Astrocyte (in vitro differentiated cells and primary cell): ENCODE measurements at regions not wholly inside any gene's neighbourhood (a gene's known extent, or its start where the extent isn't known, plus 50 kb on each side); places are given as distances from the start of the nearest gene placed in this dataset.
A peak's percentile ranks its signal among the peaks of the same experiment; 100 is the strongest.

Source experiments
- DNase-seq: peaks from one replicate; pipeline ENCODE4 v3.0.0-alpha.2; 2010; ENCODE audit warnings: low read depth
- FAIRE-seq: peaks from 2 replicates; lab custom pipeline; 2011; peaks lifted over from hg19 to GRCh38; lab: Jason Lieb, UNC
- H2AFZ ChIP-seq: 2 replicates; pipeline ENCODE4 v1.6.0; 2012; ENCODE audit warnings: low read depth, low read length, inconsistent platforms
- H3K27ac ChIP-seq: 2 replicates; pipeline ENCODE4 v1.5.1; 2011; ENCODE audit warnings: low read depth, low read length, inconsistent platforms
- H3K27me3 ChIP-seq: 2 replicates; pipeline ENCODE4 v1.6.0; 2011; ENCODE audit warnings: low read length, inconsistent platforms; ENCODE audit not compliant: insufficient read depth
- H3K36me3 ChIP-seq: 2 replicates; pipeline ENCODE4 v1.5.1; 2011; ENCODE audit warnings: low read length, inconsistent platforms; ENCODE audit not compliant: insufficient read depth
- H3K4me1 ChIP-seq: 2 replicates; pipeline ENCODE4 v1.5.1; 2011; ENCODE audit warnings: low read length, inconsistent platforms; ENCODE audit not compliant: insufficient read depth
- H3K4me2 ChIP-seq: 2 replicates; pipeline ENCODE4 v1.6.0; 2012; ENCODE audit warnings: low read length, inconsistent platforms
- H3K4me3 ChIP-seq: 2 replicates; pipeline ENCODE4 v1.5.1; 2011; ENCODE audit warnings: low read depth, mild to moderate bottlenecking, low read length, inconsistent platforms; ENCODE audit not compliant: insufficient read depth
- H3K79me2 ChIP-seq: 2 replicates; pipeline ENCODE4 v1.6.0; 2012; ENCODE audit warnings: mild to moderate bottlenecking, low read length, inconsistent platforms; ENCODE audit not compliant: insufficient read depth
- H3K9ac ChIP-seq: 2 replicates; pipeline ENCODE4 v1.6.0; 2012; ENCODE audit warnings: mild to moderate bottlenecking, low read length, inconsistent platforms
- H3K9me3 ChIP-seq: 2 replicates; pipeline ENCODE4 v1.5.1; 2012; ENCODE audit warnings: low read depth, mild to moderate bottlenecking, low read length, inconsistent platforms; ENCODE audit not compliant: insufficient read depth
- H4K20me1 ChIP-seq: 2 replicates; pipeline ENCODE4 v1.6.0; 2012; ENCODE audit warnings: low read length, inconsistent platforms; ENCODE audit not compliant: insufficient read depth
- H3K27ac Mint-ChIP-seq: one replicate; pipeline ENCODE4 v1.8.0; 2021; ENCODE audit warnings: mild to moderate bottlenecking, mixed read lengths; ENCODE audit not compliant: unreplicated experiment
- H3K27me3 Mint-ChIP-seq: one replicate; pipeline ENCODE4 v1.8.0; 2021; ENCODE audit warnings: low read depth, mixed read lengths; ENCODE audit not compliant: unreplicated experiment
- H3K36me3 Mint-ChIP-seq: one replicate; pipeline ENCODE4 v1.8.0; 2021; ENCODE audit warnings: low read depth, mixed read lengths; ENCODE audit not compliant: unreplicated experiment
- H3K4me1 Mint-ChIP-seq: one replicate; pipeline ENCODE4 v1.8.0; 2021; ENCODE audit warnings: low read depth, mixed read lengths; ENCODE audit not compliant: unreplicated experiment
- H3K4me3 Mint-ChIP-seq: one replicate; pipeline ENCODE4 v1.8.0; 2021; ENCODE audit warnings: mild to moderate bottlenecking, moderate library complexity, mixed read lengths; ENCODE audit not compliant: unreplicated experiment
- H3K9me3 Mint-ChIP-seq: one replicate; pipeline ENCODE4 v1.8.0; 2021; ENCODE audit warnings: mild to moderate bottlenecking, mixed read lengths; ENCODE audit not compliant: unreplicated experiment
- EZH2 ChIP-seq: IDR thresholded peaks from 2 replicates; pipeline ENCODE4 v1.6.1; 2012; ENCODE audit warnings: mild to moderate bottlenecking, low read length, inconsistent platforms; ENCODE audit not compliant: insufficient read depth
- TF ChIP-seq, protein P1 (sequence below): IDR thresholded peaks from 2 replicates; pipeline ENCODE4 v1.5.1; 2011; ENCODE audit warnings: low read depth, mild to moderate bottlenecking, inconsistent platforms, low read length, moderate library complexity; ENCODE audit not compliant: insufficient read depth

GRCh38 chr3:76724075-76724474 is 315.8 kb upstream of the ROBO2 start:
- FAIRE-seq (no peak), DNase-seq (no peak)
- H3K27ac Mint-ChIP-seq: no peak overlapping the region
- H2AFZ ChIP-seq: no peak overlapping the region
- no peak overlapping the region for H3K9ac ChIP-seq
- H3K79me2 ChIP-seq: no peaks in the 10 kb centered on the region
- H3K36me3 ChIP-seq: no peaks in the 10 kb centered on the region
- no peaks in the 10 kb centered on the region for H4K20me1 ChIP-seq
- TF ChIP-seq, protein P1, sequence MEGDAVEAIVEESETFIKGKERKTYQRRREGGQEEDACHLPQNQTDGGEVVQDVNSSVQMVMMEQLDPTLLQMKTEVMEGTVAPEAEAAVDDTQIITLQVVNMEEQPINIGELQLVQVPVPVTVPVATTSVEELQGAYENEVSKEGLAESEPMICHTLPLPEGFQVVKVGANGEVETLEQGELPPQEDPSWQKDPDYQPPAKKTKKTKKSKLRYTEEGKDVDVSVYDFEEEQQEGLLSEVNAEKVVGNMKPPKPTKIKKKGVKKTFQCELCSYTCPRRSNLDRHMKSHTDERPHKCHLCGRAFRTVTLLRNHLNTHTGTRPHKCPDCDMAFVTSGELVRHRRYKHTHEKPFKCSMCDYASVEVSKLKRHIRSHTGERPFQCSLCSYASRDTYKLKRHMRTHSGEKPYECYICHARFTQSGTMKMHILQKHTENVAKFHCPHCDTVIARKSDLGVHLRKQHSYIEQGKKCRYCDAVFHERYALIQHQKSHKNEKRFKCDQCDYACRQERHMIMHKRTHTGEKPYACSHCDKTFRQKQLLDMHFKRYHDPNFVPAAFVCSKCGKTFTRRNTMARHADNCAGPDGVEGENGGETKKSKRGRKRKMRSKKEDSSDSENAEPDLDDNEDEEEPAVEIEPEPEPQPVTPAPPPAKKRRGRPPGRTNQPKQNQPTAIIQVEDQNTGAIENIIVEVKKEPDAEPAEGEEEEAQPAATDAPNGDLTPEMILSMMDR: peak; percentile 4
- no peak for TF ChIP-seq EZH2
- no peaks in the 10 kb centered on the region for H3K27me3 ChIP-seq
- H3K27me3 Mint-ChIP-seq: no peaks in the 10 kb centered on the region
- H3K9me3 Mint-ChIP-seq: no peaks in the 10 kb centered on the region
- H3K4me1 Mint-ChIP-seq: no peaks in the 10 kb centered on the region
- H3K4me2 ChIP-seq: no peak overlapping the region
- H3K4me3 ChIP-seq: no peak overlapping the region
- H3K27ac ChIP-seq: no peak overlapping the region
- H3K4me1 ChIP-seq: no peaks in the 10 kb centered on the region
- H3K4me3 Mint-ChIP-seq: no peak overlapping the region
- no peaks in the 10 kb centered on the region for H3K36me3 Mint-ChIP-seq
- H3K9me3 ChIP-seq: no peaks in the 10 kb centered on the region

GRCh38 chr3:76724706-76725105 is 315.2 kb upstream of the ROBO2 start:
- H3K4me3 ChIP-seq: no peak overlapping the region
- H3K4me2 ChIP-seq: no peak overlapping the region
- no peaks in the 10 kb centered on the region for H3K36me3 ChIP-seq
- H3K27ac Mint-ChIP-seq: no peak overlapping the region
- DNase-seq (no peak), FAIRE-seq (no peak)
- H3K27me3 ChIP-seq: no peaks in the 10 kb centered on the region
- no peak overlapping the region for H2AFZ ChIP-seq
- no peaks in the 10 kb centered on the region for H3K9me3 Mint-ChIP-seq
- no peaks in the 10 kb centered on the region for H4K20me1 ChIP-seq
- no peaks in the 10 kb centered on the region for H3K36me3 Mint-ChIP-seq
- H3K79me2 ChIP-seq: no peaks in the 10 kb centered on the region
- H3K27ac ChIP-seq: no peak overlapping the region
- no peaks in the 10 kb centered on the region for H3K4me1 Mint-ChIP-seq
- H3K9ac ChIP-seq: no peak overlapping the region
- no peaks in the 10 kb centered on the region for H3K27me3 Mint-ChIP-seq
- TF ChIP-seq, protein P1: no peak
- TF ChIP-seq EZH2: no peak
- H3K4me1 ChIP-seq: no peaks in the 10 kb centered on the region
- H3K4me3 Mint-ChIP-seq: no peak overlapping the region
- no peaks in the 10 kb centered on the region for H3K9me3 ChIP-seq

DNA sequence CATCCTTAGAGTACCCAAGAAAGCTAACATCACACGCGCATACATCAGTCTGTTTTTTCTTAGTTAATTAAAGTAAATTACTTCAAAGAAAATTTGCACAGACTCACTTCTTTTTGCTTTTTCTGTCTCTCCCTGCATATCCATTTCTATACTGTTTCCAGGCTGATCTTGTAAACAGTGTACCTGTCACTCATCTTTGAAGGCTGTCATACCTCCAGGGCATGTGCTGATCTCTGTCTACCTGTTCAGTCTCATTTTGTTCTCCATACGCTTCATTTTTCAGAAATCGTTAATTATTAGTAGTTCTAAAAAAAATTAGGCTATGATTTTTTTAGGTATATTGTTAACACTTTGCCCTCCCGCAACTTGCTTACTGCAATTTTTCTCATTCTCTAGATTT is 313.9 kb upstream of the ROBO2 start:
- Mint-ChIP-seq H3K4me3 (no peak overlapping the region), H3K27me3 (no peaks in the 10 kb centered on the region), H3K4me1 (no peaks in the 10 kb centered on the region), H3K9me3 (no peaks in the 10 kb centered on the region), H3K27ac (no peak overlapping the region), H3K36me3 (no peaks in the 10 kb centered on the region)
- H2AFZ ChIP-seq: no peak overlapping the region
- H3K79me2 ChIP-seq: no peaks in the 10 kb centered on the region
- no peak overlapping the region for H3K4me2 ChIP-seq
- no peak overlapping the region for H3K9ac ChIP-seq
- no peaks in the 10 kb centered on the region for H3K9me3 ChIP-seq
- DNase-seq: no peak
- FAIRE-seq: no peak
- no peak overlapping the region for H3K4me3 ChIP-seq
- H4K20me1 ChIP-seq: no peaks in the 10 kb centered on the region
- H3K4me1 ChIP-seq: no peaks in the 10 kb centered on the region
- no peak for TF ChIP-seq EZH2
- TF ChIP-seq, protein P1: no peak
- no peaks in the 10 kb centered on the region for H3K36me3 ChIP-seq
- no peaks in the 10 kb centered on the region for H3K27me3 ChIP-seq
- no peak overlapping the region for H3K27ac ChIP-seq
